H4 (cell line): ENCODE measurements at regions not wholly inside any gene's neighbourhood (a gene's known extent, or its start where the extent isn't known, plus 50 kb on each side); places are given as distances from the start of the nearest gene placed in this dataset.
"Not testable (repeated sequence)": the region's sequence is repeated elsewhere in the genome, so short reads cannot be mapped to it uniquely, and the experiment has no call there.

Source experiments
- DNase-seq: peaks from one replicate; pipeline ENCODE4 v3.0.0-alpha.2; 2015; ENCODE audit warnings: low spot score

- DNase-seq: no peak
Observed at GRCh38 chr5:96133341-96134079, 171.9 kb upstream of the ELL2 start.

- no peak for DNase-seq
Observed at GRCh38 chr5:96129276-96129675, 167.6 kb upstream of the ELL2 start.

GRCh38 chr5:96128204-96128864 is 166.7 kb upstream of the ELL2 start:
- no peak for DNase-seq

- no peak for DNase-seq
Observed at GRCh38 chr5:96127538-96127937, 165.9 kb upstream of the ELL2 start.

- no peak for DNase-seq
Observed at GRCh38 chr5:96125231-96125891, 163.7 kb upstream of the ELL2 start.

GRCh38 chr5:96124589-96124988 is 162.9 kb upstream of the ELL2 start:
- DNase-seq: no peak

GRCh38 chr5:96123418-96123817 is 161.8 kb upstream of the ELL2 start:
- DNase-seq: no peak

GRCh38 chr5:96121364-96121763 is 159.7 kb upstream of the ELL2 start:
- no peak for DNase-seq

GRCh38 chr5:96120120-96120519 is 158.5 kb upstream of the ELL2 start:
- DNase-seq: no peak

- DNase-seq: no peak
Observed at GRCh38 chr5:96117771-96118651, 156.4 kb upstream of the ELL2 start.

GRCh38 chr5:96115147-96115807 is 153.6 kb upstream of the ELL2 start:
- DNase-seq: no peak

GRCh38 chr5:96114736-96115135 is 153.1 kb upstream of the ELL2 start:
- DNase-seq: no peak

GRCh38 chr5:96113170-96113939 is 151.7 kb upstream of the ELL2 start:
- no peak for DNase-seq

GRCh38 chr5:96112703-96113102 is 151.1 kb upstream of the ELL2 start:
- no peak for DNase-seq

- no peak for DNase-seq
Observed at GRCh38 chr5:96112123-96112670, 150.5 kb upstream of the ELL2 start.

GRCh38 chr5:96111080-96111756 is 149.6 kb upstream of the ELL2 start:
- DNase-seq: no peak

GRCh38 chr5:96110300-96110699 is 148.6 kb upstream of the ELL2 start:
- no peak for DNase-seq

- not testable (repeated sequence) for DNase-seq
Observed at GRCh38 chr5:96108629-96109028, 147.0 kb upstream of the ELL2 start.

GRCh38 chr5:96103829-96104228 is 142.2 kb upstream of the ELL2 start:
- not testable (repeated sequence) for DNase-seq
